HEK293 (cell line): ENCODE measurements at regions not wholly inside any gene's neighbourhood (a gene's known extent, or its start where the extent isn't known, plus 50 kb on each side); places are given as distances from the start of the nearest gene placed in this dataset.

Experiments
- CTCF ChIP-seq: fragments of 450-650 bp; formaldehyde crosslinking; IDR thresholded peaks from 2 replicates; pipeline ENCODE4 v1.5.1; 2016; ENCODE audit warnings: missing biosample characterization, missing genetic modification characterization
- GFI1B ChIP-seq: fragments of 450-650 bp; formaldehyde crosslinking; IDR thresholded peaks from 2 replicates; pipeline ENCODE4 v1.5.1; 2016; ENCODE audit warnings: missing biosample characterization, missing genetic modification characterization
- HOXA7 ChIP-seq: sonication (generic); formaldehyde crosslinking; IDR thresholded peaks from 2 replicates; pipeline ENCODE4 v1.8.1; 2022; ENCODE audit warnings: missing genetic modification reagents, borderline replicate concordance
- PRDM1 ChIP-seq: fragments of 450-650 bp; formaldehyde crosslinking; IDR thresholded peaks from 2 replicates; pipeline ENCODE4; 2016; ENCODE audit warnings: missing biosample characterization, missing genetic modification characterization
- PRDM10 ChIP-seq: fragments of 450-650 bp; formaldehyde crosslinking; IDR thresholded peaks from 2 replicates; pipeline ENCODE4 v1.5.1; 2016; ENCODE audit warnings: missing biosample characterization, missing genetic modification characterization
- ZBTB7A ChIP-seq: fragments of 450-650 bp; formaldehyde crosslinking; IDR thresholded peaks from 2 replicates; pipeline ENCODE4 v1.5.1; 2016; ENCODE audit warnings: low read depth, missing biosample characterization, missing genetic modification characterization
- ZNF248 ChIP-seq: fragments of 450-650 bp; formaldehyde crosslinking; IDR thresholded peaks from 2 replicates; pipeline ENCODE4 v1.5.1; 2017; ENCODE audit warnings: missing biosample characterization, missing genetic modification characterization
- ZNF274 ChIP-seq, 2 experiments: fragments of 200-500 bp in 1 of 2; fragments of 450-650 bp in 1 of 2; sonication (Bioruptor generic) in 1 of 2; formaldehyde crosslinking in 1 of 2; IDR thresholded peaks; 2 replicates each; pipeline versions ENCODE4 v1.5.1 to v1.6.1; 2014 to 2016; ENCODE audit warnings: borderline replicate concordance in 1 of 2, inconsistent platforms in 1 of 2, low read length in 1 of 2, missing biosample characterization in 1 of 2, missing genetic modification characterization in 1 of 2
- ZNF280D ChIP-seq: fragments of 450-650 bp; formaldehyde crosslinking; IDR thresholded peaks from 2 replicates; pipeline ENCODE4 v1.5.1; 2016; ENCODE audit warnings: missing biosample characterization, missing genetic modification characterization
- ZNF324 ChIP-seq: fragments of 450-650 bp; formaldehyde crosslinking; IDR thresholded peaks from 2 replicates; pipeline ENCODE4 v1.5.1; 2016; ENCODE audit warnings: missing biosample characterization, missing genetic modification characterization
- ZNF398 ChIP-seq: fragments of 450-650 bp; formaldehyde crosslinking; IDR thresholded peaks from 2 replicates; pipeline ENCODE4 v1.5.1; 2017; ENCODE audit warnings: missing biosample characterization, missing genetic modification characterization
- ZNF449 ChIP-seq: fragments of 450-650 bp; formaldehyde crosslinking; IDR thresholded peaks from 2 replicates; pipeline ENCODE4 v1.5.1; 2017; ENCODE audit warnings: missing biosample characterization, mild to moderate bottlenecking, missing genetic modification characterization, moderate library complexity
- ZNF571 ChIP-seq: fragments of 450-650 bp; formaldehyde crosslinking; IDR thresholded peaks from 2 replicates; pipeline ENCODE4 v1.5.0; 2017; ENCODE audit warnings: missing biosample characterization, missing genetic modification characterization

GRCh38 chr4:71133491-71133890 lies 140.0 kb downstream of the DCK start:
- TF ChIP-seq ZNF449 (no peak), ZNF274 (IDR thresholded peaks at IDR 0.05; ENCODE audit: low read length) (no peak), ZNF274 (tag by site-specific recombination; IDR thresholded peaks at IDR 0.05; ENCODE audit: borderline replicate concordance) (no peak), ZNF324 (tag by site-specific recombination) (no peak), ZBTB7A (tag by site-specific recombination) (no peak), ZNF248 (no peak), CTCF (tag by site-specific recombination) (no peak), ZNF571 (tag by site-specific recombination) (no peak), ZNF280D (tag by site-specific recombination) (no peak), PRDM1 (no peak), HOXA7 (CRISPR knock-in tag) (no peak), ZNF398 (tag by site-specific recombination) (no peak), PRDM10 (tag by site-specific recombination) (no peak), GFI1B (tag by site-specific recombination) (no peak)
